Type B pancreatic cell (in vitro differentiated cells): ENCODE measurements at regions not wholly inside any gene's neighbourhood (a gene's known extent, or its start where the extent isn't known, plus 50 kb on each side); places are given as distances from the start of the nearest gene placed in this dataset.
A peak's percentile ranks its signal among the peaks of the same experiment; 100 is the strongest.

Experiments
- DNase-seq: peaks from one replicate; pipeline ENCODE4 v3.0.0; 2021; ENCODE audit warnings: mixed read lengths; ENCODE audit not compliant: unreplicated experiment; ENCODE audit errors: extremely low spot score
- H3K27ac Mint-ChIP-seq: 2 replicates; pipeline ENCODE4 v1.8.0; 2021; ENCODE audit warnings: mild to moderate bottlenecking, mixed read lengths
- H3K27me3 Mint-ChIP-seq: 2 replicates; pipeline ENCODE4 v1.8.0; 2021; ENCODE audit warnings: mixed read lengths
- H3K36me3 Mint-ChIP-seq: 2 replicates; pipeline ENCODE4 v1.8.0; 2021; ENCODE audit warnings: mixed read lengths
- H3K4me1 Mint-ChIP-seq: one replicate; pipeline ENCODE4 v1.8.0; 2021; ENCODE audit warnings: mixed read lengths; ENCODE audit not compliant: unreplicated experiment
- H3K4me3 Mint-ChIP-seq: 2 replicates; pipeline ENCODE4 v1.8.0; 2021; ENCODE audit warnings: mild to moderate bottlenecking, mixed read lengths
- H3K9me3 Mint-ChIP-seq: 2 replicates; pipeline ENCODE4 v1.8.0; 2021; ENCODE audit warnings: mixed read lengths
- CTCF ChIP-seq: fragments of 200-600 bp; sonication (generic); conservative IDR thresholded peaks from 2 replicates; pipeline ENCODE4 v1.5.0; 2021; ENCODE audit warnings: antibody characterized with exemption, mild to moderate bottlenecking

- DNase-seq: no peak
- no peaks in the 10 kb centered on the region for H3K4me1 Mint-ChIP-seq
- no peak overlapping the region for H3K27ac Mint-ChIP-seq
- H3K27me3 Mint-ChIP-seq: no peaks in the 10 kb centered on the region
- TF ChIP-seq CTCF: no peak
- H3K4me3 Mint-ChIP-seq: no peak overlapping the region
- peaks cover 7% of the 10 kb centered on the region for H3K36me3 Mint-ChIP-seq
- H3K9me3 Mint-ChIP-seq: peaks cover 6% of the 10 kb centered on the region
These were observed 166.6 kb upstream of the SOX4 start for GRCh38 chr6:21426841-21427490.

GRCh38 chr6:21429291-21429690, 164.3 kb upstream of the SOX4 start:
- H3K4me1 Mint-ChIP-seq: no peaks in the 10 kb centered on the region

GRCh38 chr6:21431526-21431925, 162.0 kb upstream of the SOX4 start:
- Mint-ChIP-seq H3K27ac (peak overlapping the region; percentile 3), H3K4me1 (no peaks in the 10 kb centered on the region), H3K27me3 (no peaks in the 10 kb centered on the region), H3K36me3 (peaks cover 6% of the 10 kb centered on the region), H3K4me3 (no peak overlapping the region), H3K9me3 (peaks cover 11% of the 10 kb centered on the region)
- no peak for TF ChIP-seq CTCF
- no peak for DNase-seq

More at GRCh38 chr6:21429291-21429690, 164.3 kb upstream of the SOX4 start:
- H3K4me3 Mint-ChIP-seq: no peak overlapping the region
- no peaks in the 10 kb centered on the region for H3K27me3 Mint-ChIP-seq
- no peak overlapping the region for H3K27ac Mint-ChIP-seq
- peaks cover 9% of the 10 kb centered on the region for H3K9me3 Mint-ChIP-seq
- DNase-seq: no peak
- TF ChIP-seq CTCF: no peak
- H3K36me3 Mint-ChIP-seq: peaks cover 10% of the 10 kb centered on the region

GRCh38 chr6:21436625-21437024, 156.9 kb upstream of the SOX4 start:
- Mint-ChIP-seq H3K27me3 (no peaks in the 10 kb centered on the region), H3K4me1 (no peaks in the 10 kb centered on the region), H3K27ac (no peak overlapping the region), H3K4me3 (no peak overlapping the region), H3K36me3 (peaks cover 3% of the 10 kb centered on the region), H3K9me3 (peaks cover 7% of the 10 kb centered on the region)
- DNase-seq: no peak
- TF ChIP-seq CTCF: no peak

- Mint-ChIP-seq H3K9me3 (peaks cover 7% of the 10 kb centered on the region), H3K4me1 (no peaks in the 10 kb centered on the region), H3K27ac (no peak overlapping the region), H3K36me3 (peaks cover 3% of the 10 kb centered on the region), H3K27me3 (no peaks in the 10 kb centered on the region), H3K4me3 (no peak overlapping the region)
- DNase-seq: no peak
- TF ChIP-seq CTCF: no peak
These were observed 156.0 kb upstream of the SOX4 start for GRCh38 chr6:21437581-21437980.
